Omental fat pad (tissue), 3 donors: ENCODE measurements at regions not wholly inside any gene's neighbourhood (a gene's known extent, or its start where the extent isn't known, plus 50 kb on each side); places are given as distances from the start of the nearest gene placed in this dataset.

Experiments used
- ATAC-seq: fragments of 150-250 bp; one replicate; pipeline ENCODE4 v1.9.1; 2016; ENCODE audit warnings: mild to moderate bottlenecking, moderate library complexity; ENCODE audit not compliant: low FRiP score
- DNase-seq: peaks from one replicate; pipeline ENCODE4 v3.0.0-alpha.2; 2019; ENCODE audit warnings: low spot score
- TF ChIP-seq, protein P1 (sequence below), 3 donors: fragments of 450-650 bp; IDR thresholded peaks; one replicate each; pipeline ENCODE4 v1.5.1; 2016 to 2017; ENCODE audit warnings: antibody characterized with exemption in 3 of 3, mild to moderate bottlenecking in 3 of 3, moderate library complexity in 2 of 3

DNA sequence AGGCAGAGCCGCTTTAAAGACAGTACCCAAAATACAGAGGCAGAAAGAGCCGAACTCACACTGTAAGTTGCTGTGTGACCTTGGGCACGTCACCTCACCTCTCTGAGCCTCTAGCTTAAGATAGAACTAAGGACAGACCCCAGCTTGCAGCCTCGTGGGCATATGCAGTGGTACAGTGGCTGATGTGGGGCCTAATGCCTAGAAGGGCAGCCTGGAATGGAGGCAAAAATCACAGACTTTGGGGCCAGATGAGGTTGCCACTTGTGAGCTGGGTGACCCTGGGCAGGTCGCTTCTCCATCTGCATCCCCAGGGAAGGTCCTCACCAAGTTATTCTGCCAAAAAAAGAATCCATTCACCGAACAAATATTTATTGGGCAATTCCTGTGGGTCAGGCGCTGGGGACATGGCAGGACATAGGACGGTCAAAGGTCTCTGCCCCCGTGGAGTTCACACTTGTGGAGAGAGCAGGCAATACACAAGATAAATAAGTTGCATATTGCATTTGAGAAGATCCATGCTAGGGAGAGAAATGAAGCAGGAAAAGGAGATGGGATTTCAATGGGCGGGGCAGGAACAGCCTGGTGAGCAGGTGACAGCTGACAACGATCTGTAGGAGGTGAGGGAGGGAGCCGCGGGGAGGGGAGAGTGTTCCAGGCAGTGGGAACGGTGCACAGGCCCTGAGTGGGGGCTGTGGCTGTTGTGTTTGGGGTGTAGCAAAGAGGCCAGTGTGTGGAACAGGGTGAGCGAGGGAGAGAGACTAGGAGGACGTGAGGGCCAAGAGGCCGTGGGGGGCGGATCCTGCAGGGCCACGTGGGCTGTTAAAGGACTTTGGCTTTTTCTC lies 115.2 kb downstream of the CEBPB start:
- no peak for DNase-seq
- TF ChIP-seq, protein P1, sequence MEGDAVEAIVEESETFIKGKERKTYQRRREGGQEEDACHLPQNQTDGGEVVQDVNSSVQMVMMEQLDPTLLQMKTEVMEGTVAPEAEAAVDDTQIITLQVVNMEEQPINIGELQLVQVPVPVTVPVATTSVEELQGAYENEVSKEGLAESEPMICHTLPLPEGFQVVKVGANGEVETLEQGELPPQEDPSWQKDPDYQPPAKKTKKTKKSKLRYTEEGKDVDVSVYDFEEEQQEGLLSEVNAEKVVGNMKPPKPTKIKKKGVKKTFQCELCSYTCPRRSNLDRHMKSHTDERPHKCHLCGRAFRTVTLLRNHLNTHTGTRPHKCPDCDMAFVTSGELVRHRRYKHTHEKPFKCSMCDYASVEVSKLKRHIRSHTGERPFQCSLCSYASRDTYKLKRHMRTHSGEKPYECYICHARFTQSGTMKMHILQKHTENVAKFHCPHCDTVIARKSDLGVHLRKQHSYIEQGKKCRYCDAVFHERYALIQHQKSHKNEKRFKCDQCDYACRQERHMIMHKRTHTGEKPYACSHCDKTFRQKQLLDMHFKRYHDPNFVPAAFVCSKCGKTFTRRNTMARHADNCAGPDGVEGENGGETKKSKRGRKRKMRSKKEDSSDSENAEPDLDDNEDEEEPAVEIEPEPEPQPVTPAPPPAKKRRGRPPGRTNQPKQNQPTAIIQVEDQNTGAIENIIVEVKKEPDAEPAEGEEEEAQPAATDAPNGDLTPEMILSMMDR (IDR thresholded peaks at IDR 0.05): no peak
- ATAC-seq: no peak

DNA sequence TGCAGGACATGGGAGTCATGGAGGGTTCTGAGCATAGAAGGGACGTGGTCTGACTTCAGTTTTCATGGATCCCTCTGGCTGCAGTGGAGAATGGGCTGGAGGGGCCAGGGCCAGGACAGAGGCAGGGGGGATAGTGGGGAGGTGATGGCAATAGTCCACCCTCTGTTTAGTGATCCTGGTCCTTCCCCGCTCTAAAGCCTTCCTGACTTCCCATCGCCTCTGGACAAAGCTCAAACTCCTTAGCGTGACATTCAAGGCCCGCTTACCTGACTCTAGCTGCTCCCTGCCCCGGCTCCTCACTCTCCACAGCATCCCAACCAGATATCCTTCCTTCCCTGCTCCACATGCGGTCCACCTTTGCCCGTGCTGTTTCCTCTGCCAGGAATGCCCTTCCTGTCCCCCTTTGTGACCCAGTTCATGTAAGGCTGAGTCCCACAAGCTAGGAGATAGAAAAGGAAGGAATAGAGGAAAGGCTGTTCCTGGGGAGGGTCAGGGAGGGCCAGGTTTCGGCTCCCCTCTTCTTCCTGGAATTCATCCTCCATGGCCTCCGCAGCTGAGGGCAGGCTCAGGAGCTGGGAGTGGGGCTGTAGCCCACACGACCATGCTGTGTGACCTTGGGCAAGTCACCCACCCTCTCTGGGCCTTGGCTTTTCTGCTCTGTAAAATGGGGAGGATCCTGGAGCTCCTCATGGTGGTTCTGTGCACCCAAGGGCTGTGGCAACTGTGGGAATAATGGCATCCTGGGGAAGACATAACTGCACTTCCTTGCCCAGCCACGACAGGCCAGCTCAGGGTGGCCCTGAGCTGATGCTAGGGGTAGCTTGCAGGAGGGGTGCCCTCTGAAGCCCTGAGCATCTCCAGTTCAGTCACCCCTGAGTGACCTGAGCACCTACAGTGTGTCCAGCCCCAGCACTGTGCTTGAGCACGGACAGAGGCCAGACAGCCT lies 116.1 kb downstream of the CEBPB start:
- ATAC-seq (no peak), DNase-seq (no peak)
- TF ChIP-seq, protein P1 (IDR thresholded peaks at IDR 0.05): no peak

DNA sequence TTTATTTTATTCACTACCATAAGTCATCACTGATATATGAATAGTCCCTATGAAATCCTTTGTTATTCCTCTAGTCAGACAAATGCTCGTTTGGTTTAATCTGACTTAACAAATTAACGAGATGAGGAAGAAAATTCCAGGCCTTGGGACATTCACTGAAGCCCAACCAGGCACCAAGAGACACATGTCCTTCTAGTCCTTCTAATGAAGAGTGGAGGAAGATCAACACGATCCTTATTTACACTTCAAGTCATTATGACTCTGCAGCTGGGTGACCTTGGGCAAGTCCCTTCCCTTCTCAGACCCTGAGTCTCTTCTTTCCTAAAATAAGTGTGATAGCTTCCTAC lies 117.5 kb downstream of the CEBPB start:
- ATAC-seq (peak; percentile 0), DNase-seq (no peak)
- TF ChIP-seq, protein P1 (IDR thresholded peaks at IDR 0.05): no peak

DNA sequence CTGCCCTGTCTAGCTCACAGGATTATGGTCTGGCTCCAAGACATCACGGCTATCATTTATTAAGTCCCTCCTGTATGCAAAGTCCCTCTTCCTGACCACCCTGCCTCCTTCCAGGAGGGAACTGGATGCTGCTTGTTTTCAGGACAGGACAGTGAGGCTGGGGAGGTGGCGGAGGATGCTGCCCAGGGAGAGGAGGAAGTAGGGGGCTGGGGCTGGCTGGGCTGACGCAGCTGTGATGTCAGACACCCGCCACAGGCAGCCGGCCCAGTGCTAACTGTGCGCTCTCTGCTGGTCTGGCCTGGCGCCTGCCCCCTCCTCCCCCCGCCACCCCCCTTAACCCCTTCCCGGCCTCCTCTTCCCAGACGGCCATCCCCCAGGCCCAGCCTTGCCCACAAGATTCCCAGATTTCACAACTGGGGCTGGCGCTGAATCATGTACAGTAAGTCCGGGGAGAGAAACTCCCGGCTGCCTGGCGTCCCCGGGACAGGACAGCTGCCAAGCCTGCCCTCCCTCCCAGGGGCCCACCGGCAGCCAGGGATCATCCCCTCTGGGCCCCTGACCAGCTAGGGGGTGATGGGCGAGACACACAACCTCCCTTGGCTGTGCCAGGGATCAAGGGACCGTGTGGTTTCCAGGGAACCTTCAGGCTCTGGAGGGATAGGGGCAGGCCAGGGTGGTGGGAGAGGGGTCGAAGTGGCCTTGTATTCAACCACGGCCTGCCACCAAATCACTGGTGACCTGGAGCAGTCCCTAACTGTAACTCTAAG lies 118.1 kb downstream of the CEBPB start:
- peak; percentile 93 for DNase-seq
- TF ChIP-seq, protein P1 (IDR thresholded peaks at IDR 0.05): no peak
- ATAC-seq: peak; percentile 79

DNA sequence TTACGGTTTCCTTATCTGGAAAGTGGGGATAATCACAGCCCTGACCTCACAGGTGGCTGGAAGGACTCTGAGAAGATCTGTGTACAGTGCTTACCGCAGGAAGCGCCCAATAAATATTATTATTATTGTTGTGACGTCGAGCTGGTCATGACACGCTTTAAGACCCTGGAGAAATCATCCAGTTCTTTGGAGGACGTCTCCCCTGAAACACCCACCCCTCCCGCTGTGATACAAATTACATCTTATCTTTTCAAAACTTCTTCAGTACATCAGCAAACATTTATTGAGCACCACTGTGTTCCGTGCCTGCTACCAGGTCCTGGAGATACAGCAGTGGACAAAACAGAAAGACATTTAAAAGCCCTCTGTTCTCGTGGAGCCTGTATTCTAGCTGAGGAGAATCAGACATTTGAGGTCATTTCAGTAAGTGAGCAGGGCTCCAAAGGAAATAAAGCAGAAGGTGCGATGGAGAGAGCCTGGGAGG lies 118.7 kb downstream of the CEBPB start:
- TF ChIP-seq, protein P1 (IDR thresholded peaks at IDR 0.05): no peak
- ATAC-seq (peak; percentile 1), DNase-seq (no peak)

DNA sequence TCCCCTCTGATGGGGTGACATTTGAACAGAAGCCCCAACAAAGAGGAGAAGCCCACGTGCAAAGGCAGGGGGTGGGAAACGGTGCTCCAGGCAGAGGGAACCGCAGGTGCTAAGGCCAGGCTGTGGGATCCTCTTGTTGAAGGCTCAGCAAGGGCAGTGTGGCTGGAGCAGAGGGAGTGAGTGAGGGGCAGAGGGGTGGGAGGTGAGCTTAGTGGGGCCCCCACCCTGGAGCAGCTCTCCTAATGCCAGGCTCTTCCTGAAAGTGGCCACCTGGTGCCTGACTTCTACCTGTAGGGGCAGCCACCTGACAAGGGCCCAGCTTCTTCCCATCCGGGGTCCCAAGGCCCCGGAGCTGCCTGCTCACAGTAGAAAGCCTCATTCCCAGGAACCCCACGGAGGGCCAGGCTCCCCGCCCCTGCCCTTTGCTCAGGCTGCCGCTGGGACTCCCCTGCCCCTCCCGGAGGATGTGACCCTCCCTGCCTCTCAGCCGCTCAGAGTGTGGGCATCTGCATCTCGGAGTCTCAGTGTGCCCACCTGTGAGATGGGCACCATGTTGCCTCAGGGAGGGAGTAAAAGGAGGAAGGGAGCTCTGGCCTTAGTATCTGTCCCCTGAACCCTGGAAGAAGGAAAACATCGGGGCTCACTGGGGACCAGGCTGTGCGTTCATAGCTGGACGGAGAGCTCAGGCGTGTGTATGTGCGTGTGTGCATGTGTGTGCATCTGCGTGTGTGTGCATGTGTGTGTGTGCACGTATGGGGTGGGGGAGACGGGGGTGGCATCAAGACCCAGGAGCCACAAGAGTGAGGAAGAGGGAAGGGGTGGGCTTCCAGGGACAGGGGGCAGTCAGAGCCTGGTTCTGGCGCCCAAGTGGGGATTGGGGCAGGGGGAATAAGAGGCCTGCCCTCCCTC lies 119.4 kb downstream of the CEBPB start:
- DNase-seq: no peak
- TF ChIP-seq, protein P1 (IDR thresholded peaks at IDR 0.05): no peak
- no peak for ATAC-seq
